ENCODE measurements at regions not wholly inside any gene's neighbourhood (a gene's known extent, or its start where the extent isn't known, plus 50 kb on each side); places are given as distances from the start of the nearest gene placed in this dataset.

DNA sequence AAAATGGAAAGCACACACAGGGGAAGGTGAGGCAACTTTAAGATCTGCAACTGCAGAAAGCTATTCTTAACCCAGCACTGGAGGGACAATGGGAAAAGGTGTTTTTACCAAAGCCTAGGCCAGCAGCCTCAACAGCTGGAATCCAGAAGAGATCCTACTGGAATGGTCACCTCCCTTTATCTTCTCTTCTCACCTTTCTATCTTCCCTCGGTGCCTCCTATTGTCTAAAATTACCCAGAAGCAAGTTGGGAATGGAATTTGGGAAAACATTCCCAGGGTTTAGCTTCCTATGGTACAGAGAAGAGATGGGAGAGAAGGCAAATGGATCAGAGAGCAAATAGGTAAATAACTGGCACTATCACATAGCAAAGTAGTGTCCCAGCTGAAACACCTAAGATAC lies 73.1 kb downstream of the TIGD2 start:
- TF ChIP-seq CTCF (IDR thresholded peaks at IDR 0.05 in 2 of 3, conservative IDR thresholded peaks at IDR 0.05 in 1 of 3; ENCODE audit: borderline replicate concordance in 1 of 3, insufficient read depth in 1 of 3, low read depth in 2 of 3, low read length in 2 of 3) (no peak), EZH2 (IDR thresholded peaks at IDR 0.05) (no peak), POLR2A (IDR thresholded peaks at IDR 0.05; ENCODE audit: borderline replicate concordance, extremely low read depth, insufficient read depth, insufficient read length) (no peak), SRF (IDR thresholded peaks at IDR 0.05; ENCODE audit: low read depth) (no peak), POLR2AphosphoS5 (IDR thresholded peaks at IDR 0.05; ENCODE audit: low read depth, low read length) (no peak), ZNF274 (IDR thresholded peaks at IDR 0.05; ENCODE audit: low read depth, low read length) (no peak), SP1 (IDR thresholded peaks at IDR 0.05; ENCODE audit: low read depth) (no peak), CEBPB (IDR thresholded peaks at IDR 0.05; ENCODE audit: low read depth) (no peak), SIN3A (IDR thresholded peaks at IDR 0.05; ENCODE audit: low read depth) (no peak)
- TF ChIP-seq, protein P1, sequence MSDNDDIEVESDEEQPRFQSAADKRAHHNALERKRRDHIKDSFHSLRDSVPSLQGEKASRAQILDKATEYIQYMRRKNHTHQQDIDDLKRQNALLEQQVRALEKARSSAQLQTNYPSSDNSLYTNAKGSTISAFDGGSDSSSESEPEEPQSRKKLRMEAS (IDR thresholded peaks at IDR 0.05), result no peak

Measured in HCT116 (cell line).